ENCODE measurements at regions not wholly inside any gene's neighbourhood (a gene's known extent, or its start where the extent isn't known, plus 50 kb on each side); places are given as distances from the start of the nearest gene placed in this dataset.

DNA sequence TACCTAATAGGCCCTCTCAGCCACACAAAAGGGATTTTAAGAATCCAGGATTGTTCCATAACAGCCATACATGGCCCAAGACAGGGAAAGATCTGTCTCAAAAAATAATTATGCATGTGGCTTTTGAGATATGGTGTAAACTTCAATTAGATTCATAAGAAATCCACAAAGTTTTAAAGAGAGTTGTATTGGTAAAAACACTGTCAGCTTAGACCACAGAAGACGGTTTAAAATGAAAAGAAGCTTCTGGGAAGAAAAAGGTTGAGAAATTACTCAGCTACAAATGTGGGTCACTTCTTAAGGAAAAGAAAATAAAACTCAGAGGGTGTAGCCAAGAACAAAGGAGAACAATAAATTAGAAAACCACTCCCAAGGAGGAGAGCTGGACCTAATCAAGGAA lies 191.4 kb downstream of the KIF26A start:
- Histone ChIP-seq H3K4me1 (ENCODE audit: control insufficient read depth, insufficient read depth, low read length) (no peaks in the 10 kb centered on the region), H3K9ac (ENCODE audit: low read length in 2 of 2) (no peak overlapping the region), H3K27me3 (ENCODE audit: control insufficient read depth in 1 of 2, insufficient read depth in 2 of 2, low read length in 2 of 2) (peaks cover 2% of the 10 kb centered on the region in 2 donors), H3K36me3 (ENCODE audit: control insufficient read depth in 2 of 2, insufficient read depth in 2 of 2, low read length in 2 of 2) (no peaks in the 10 kb centered on the region), H3K27ac (ENCODE audit: low read length) (no peak overlapping the region), H3K9me3 (ENCODE audit: control insufficient read depth in 2 of 2, low read length in 2 of 2) (peaks cover 3 to 18% of the 10 kb centered on the region in 2 donors), H3K4me3 (ENCODE audit: low read length in 2 of 2) (no peak overlapping the region)

DNA sequence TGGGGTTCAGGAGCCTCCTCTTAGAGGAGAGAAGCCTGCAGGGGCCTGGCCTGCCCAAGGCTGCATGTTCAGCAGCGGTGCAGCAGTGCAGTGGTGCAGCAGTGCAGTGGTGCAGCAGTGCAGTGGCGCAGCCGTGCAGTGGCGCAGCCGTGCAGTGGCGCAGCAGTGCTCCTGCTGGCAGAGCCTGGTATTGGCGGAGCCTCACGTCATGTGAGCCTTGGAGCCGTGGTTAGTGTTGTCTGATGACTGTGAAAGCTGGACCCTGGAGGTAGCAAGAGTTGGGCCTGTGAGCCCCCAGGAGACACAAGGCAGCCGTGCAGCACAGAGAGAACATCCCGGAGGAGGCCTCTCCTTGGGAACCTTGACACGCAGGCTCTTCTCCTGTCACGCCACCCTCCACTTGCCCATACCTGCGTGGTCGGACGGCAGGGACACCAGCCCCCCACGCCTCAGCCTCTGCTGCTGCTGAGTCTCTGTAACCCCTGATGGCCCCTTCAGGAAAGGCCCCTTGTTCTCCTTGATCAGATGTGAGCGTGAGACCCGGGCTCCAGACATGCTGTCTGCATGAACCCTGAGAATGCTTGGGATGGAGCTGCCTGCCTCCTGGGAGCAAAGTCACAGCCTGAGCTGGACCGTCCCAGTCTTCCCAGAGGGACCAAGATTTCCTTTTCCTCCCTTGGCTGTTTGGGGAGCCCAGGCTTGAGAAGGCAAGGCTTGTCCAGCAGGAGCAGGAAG lies 193.7 kb downstream of the KIF26A start:
- Histone ChIP-seq H3K36me3 (ENCODE audit: control insufficient read depth in 2 of 2, insufficient read depth in 2 of 2, low read length in 2 of 2) (no peaks in the 10 kb centered on the region), H3K4me3 (ENCODE audit: low read length in 2 of 2) (no peak overlapping the region), H3K27ac (ENCODE audit: low read length) (no peak overlapping the region), H3K4me1 (ENCODE audit: control insufficient read depth, insufficient read depth, low read length) (no peaks in the 10 kb centered on the region), H3K27me3 (ENCODE audit: control insufficient read depth in 1 of 2, insufficient read depth in 2 of 2, low read length in 2 of 2) (peaks cover 2 to 4% of the 10 kb centered on the region in 2 donors), H3K9me3 (ENCODE audit: control insufficient read depth in 2 of 2, low read length in 2 of 2) (peaks cover 0 to 18% of the 10 kb centered on the region in 2 donors), H3K9ac (ENCODE audit: low read length in 2 of 2) (no peak overlapping the region)

DNA sequence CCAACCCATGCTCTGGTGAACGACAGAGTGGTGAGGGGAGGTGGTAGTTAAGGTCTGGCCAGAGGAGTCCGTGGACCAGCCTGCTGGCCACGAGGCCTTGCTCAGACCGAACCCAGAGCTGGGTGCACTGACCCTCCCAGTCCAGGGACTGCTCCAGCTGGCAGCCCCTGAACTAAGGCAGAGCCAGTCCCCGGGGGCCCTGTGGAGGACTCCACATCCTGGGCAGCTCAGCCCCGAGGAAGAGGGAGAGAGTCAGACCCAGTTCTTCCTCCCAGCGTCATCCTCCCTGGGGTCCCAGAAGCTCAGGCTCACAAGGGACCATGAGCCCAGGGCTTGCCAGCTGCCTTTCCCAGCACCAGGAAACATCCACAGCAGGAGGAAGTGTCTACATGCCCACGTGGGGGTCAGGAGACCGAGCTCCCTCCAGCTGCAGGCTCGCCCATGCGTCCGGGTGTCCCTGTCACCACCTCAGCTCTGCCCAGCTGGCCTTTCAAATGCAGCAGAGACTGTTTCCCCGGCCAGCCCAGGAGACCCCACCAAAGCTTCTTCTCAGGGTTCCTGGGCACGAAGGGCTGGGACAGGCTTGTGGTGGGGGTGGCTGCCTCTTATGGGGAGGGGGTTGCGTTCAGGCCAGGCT lies 194.4 kb downstream of the KIF26A start:
- peaks cover 0 to 21% of the 10 kb centered on the region in 2 donors for H3K9me3 ChIP-seq (ENCODE audit: control insufficient read depth in 2 of 2, low read length in 2 of 2)
- H3K27ac ChIP-seq (ENCODE audit: low read length): no peak overlapping the region
- H3K9ac ChIP-seq (ENCODE audit: low read length in 2 of 2): no peak overlapping the region
- no peaks in the 10 kb centered on the region for H3K36me3 ChIP-seq (ENCODE audit: control insufficient read depth in 2 of 2, insufficient read depth in 2 of 2, low read length in 2 of 2)
- peaks cover 2 to 6% of the 10 kb centered on the region in 2 donors for H3K27me3 ChIP-seq (ENCODE audit: control insufficient read depth in 1 of 2, insufficient read depth in 2 of 2, low read length in 2 of 2)
- no peak overlapping the region for H3K4me3 ChIP-seq (ENCODE audit: low read length in 2 of 2)
- no peaks in the 10 kb centered on the region for H3K4me1 ChIP-seq (ENCODE audit: control insufficient read depth, insufficient read depth, low read length)

DNA sequence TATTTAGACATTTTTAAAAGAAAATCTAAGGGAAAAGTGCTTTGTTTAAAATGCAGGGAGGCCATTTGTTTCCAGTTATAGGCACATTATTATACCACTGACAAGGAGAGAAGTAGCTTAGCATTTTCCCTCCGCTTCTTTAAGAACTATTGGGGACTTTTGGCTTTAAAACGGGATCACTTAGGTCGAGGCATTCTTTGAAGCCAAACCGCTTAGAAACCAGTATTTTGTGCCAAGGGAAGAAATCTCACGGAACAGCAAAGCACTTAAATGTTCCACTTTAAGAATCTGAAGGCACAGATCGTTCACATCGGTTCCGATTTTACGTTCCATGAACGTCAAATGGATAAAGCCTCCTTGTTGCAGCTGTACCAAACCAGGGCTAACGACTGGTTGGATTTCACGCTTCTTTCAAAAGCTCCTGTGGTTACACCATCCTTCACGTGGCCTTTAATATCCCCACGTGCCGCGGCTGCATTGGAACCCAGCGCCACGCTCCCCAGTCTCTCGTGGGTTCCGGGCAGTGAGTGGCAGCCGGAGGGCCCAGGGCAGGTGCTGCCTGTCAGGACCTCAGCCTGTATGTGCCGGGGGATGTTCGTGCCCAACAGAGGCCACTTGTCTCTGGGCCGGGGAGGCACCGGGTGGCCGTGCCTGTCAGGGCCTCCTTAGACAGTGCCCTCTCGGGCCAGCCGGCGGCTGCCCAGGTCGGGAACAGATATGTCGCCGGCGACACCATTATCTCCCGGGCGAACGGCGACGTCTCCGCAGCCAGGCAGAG lies 195.4 kb downstream of the KIF26A start:
- Histone ChIP-seq H3K4me3 (ENCODE audit: low read length in 2 of 2) (no peak overlapping the region), H3K4me1 (ENCODE audit: control insufficient read depth, insufficient read depth, low read length) (no peaks in the 10 kb centered on the region), H3K9ac (ENCODE audit: low read length in 2 of 2) (no peak overlapping the region), H3K36me3 (ENCODE audit: control insufficient read depth in 2 of 2, insufficient read depth in 2 of 2, low read length in 2 of 2) (no peaks in the 10 kb centered on the region), H3K9me3 (ENCODE audit: control insufficient read depth in 2 of 2, low read length in 2 of 2) (peaks cover 5 to 15% of the 10 kb centered on the region in 2 donors), H3K27me3 (ENCODE audit: control insufficient read depth in 1 of 2, insufficient read depth in 2 of 2, low read length in 2 of 2) (peaks cover 2 to 6% of the 10 kb centered on the region in 2 donors), H3K27ac (ENCODE audit: low read length) (no peak overlapping the region)

DNA sequence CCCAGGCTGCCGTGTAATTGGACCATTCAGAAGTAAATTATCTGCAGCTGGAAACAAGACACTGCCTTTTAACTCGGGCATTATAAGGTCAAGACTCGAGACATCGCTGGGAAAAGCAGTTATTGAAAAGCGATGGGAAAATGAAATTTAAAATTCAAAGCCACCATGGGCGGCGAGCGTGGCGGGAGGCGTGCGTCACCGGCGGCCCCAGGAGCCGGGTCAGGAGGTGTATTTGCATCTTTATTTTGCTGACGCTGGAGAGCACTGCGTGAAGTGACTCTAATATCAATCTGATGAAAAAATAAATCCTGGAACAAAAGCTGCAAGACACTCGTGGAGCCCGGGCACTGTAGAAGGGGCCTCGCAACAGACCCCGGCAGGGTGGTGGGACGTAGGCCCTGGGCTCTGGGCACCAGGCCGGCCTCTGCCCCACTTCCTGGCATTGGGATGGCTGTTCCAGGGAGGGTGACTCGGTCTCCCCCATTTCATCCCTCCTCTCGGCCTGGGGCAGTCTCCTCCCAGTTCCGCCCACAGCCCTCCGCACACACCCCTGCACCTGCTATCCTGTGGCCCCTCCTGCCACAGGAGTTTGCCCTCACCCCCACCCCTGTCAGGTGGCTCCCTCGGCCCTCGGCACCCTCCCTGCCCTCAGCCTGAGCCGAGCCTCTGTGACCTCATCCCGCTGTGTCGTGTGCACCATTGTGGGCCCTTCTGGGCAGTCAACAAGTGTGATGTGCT lies 196.2 kb downstream of the KIF26A start:
- Histone ChIP-seq H3K4me1 (ENCODE audit: control insufficient read depth, insufficient read depth, low read length) (no peaks in the 10 kb centered on the region), H3K4me3 (ENCODE audit: low read length in 2 of 2) (no peak overlapping the region), H3K9ac (ENCODE audit: low read length in 2 of 2) (no peak overlapping the region), H3K9me3 (ENCODE audit: control insufficient read depth in 2 of 2, low read length in 2 of 2) (peaks cover 7 to 15% of the 10 kb centered on the region in 2 donors), H3K27ac (ENCODE audit: low read length) (no peak overlapping the region), H3K27me3 (ENCODE audit: control insufficient read depth in 1 of 2, insufficient read depth in 2 of 2, low read length in 2 of 2) (peaks cover 2 to 6% of the 10 kb centered on the region in 2 donors), H3K36me3 (ENCODE audit: control insufficient read depth in 2 of 2, insufficient read depth in 2 of 2, low read length in 2 of 2) (no peaks in the 10 kb centered on the region)

DNA sequence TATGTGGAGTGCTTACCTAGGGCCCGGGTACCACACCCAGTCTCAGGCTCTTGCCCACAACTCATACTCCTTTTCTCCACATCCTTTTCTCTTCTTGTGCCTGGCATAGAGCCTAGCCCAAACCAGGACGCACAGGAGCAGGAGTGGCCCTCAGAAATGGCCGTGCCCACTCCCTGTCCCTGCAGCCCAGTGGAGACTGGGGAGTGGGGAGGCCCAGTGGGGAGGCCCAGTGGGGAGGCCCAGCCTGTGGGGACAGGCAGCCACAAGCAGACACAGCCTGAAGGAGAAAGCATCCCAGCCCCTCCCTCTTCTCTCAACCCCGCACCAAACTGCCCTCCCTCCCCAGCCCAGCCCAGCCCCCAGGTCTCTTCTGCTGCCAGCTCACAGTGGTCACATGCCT lies 196.8 kb downstream of the KIF26A start:
- no peaks in the 10 kb centered on the region for H3K4me1 ChIP-seq (ENCODE audit: control insufficient read depth, insufficient read depth, low read length)
- no peak overlapping the region for H3K9ac ChIP-seq (ENCODE audit: low read length in 2 of 2)
- H3K9me3 ChIP-seq (ENCODE audit: control insufficient read depth in 2 of 2, low read length in 2 of 2): peaks cover 7 to 12% of the 10 kb centered on the region in 2 donors
- H3K36me3 ChIP-seq (ENCODE audit: control insufficient read depth in 2 of 2, insufficient read depth in 2 of 2, low read length in 2 of 2): no peaks in the 10 kb centered on the region
- H3K27ac ChIP-seq (ENCODE audit: low read length): no peak overlapping the region
- H3K27me3 ChIP-seq (ENCODE audit: control insufficient read depth in 1 of 2, insufficient read depth in 2 of 2, low read length in 2 of 2): peaks cover 2 to 6% of the 10 kb centered on the region in 2 donors
- H3K4me3 ChIP-seq (ENCODE audit: low read length in 2 of 2): no peak overlapping the region

DNA sequence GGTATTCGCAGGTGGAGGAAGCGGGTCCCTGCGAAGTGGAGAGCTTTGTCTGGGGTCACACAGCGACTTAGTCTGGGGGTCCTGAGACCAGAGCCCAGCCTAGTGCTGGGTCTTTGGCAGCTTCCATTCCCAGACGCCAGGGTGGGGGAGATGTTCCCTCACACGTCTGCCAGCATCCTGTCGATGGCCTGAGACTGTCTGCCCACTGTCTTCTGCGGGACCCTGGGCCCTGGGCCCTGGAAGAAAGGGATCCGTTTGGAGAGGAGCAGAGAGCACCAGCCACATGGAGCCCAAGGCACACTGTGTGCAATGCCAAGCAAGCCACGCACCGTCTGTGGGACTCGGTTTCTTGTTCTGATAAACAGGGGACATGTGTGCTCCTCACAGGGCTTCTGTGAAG lies 197.2 kb downstream of the KIF26A start:
- no peaks in the 10 kb centered on the region for H3K4me1 ChIP-seq (ENCODE audit: control insufficient read depth, insufficient read depth, low read length)
- peaks cover 2 to 6% of the 10 kb centered on the region in 2 donors for H3K27me3 ChIP-seq (ENCODE audit: control insufficient read depth in 1 of 2, insufficient read depth in 2 of 2, low read length in 2 of 2)
- no peaks in the 10 kb centered on the region for H3K36me3 ChIP-seq (ENCODE audit: control insufficient read depth in 2 of 2, insufficient read depth in 2 of 2, low read length in 2 of 2)
- no peak overlapping the region for H3K27ac ChIP-seq (ENCODE audit: low read length)
- H3K9me3 ChIP-seq (ENCODE audit: control insufficient read depth in 2 of 2, low read length in 2 of 2): peaks cover 7 to 12% of the 10 kb centered on the region in 2 donors
- H3K4me3 ChIP-seq (ENCODE audit: low read length in 2 of 2): no peak overlapping the region
- no peak overlapping the region for H3K9ac ChIP-seq (ENCODE audit: low read length in 2 of 2)

DNA sequence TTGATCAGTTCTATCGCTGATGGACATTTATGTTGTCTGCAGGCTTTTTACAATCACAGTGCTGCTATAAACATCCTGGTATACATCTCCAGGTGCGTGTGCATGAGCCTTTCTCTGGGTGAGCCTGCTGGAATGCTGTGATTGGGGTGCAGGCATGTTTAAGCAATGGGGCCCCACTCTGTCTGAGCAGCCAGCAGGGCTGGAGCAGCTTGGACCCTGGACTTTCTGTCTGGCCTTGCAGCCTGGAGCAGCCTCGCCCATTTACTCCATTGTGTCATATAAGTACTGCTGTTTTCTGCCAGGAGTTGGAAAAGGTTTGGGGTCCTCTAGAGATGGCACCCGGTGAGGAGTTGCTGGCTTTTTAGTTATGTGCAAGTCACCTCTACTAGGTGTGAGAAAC lies 199.0 kb downstream of the KIF26A start:
- Histone ChIP-seq H3K36me3 (ENCODE audit: control insufficient read depth in 2 of 2, insufficient read depth in 2 of 2, low read length in 2 of 2) (no peaks in the 10 kb centered on the region), H3K4me3 (ENCODE audit: low read length in 2 of 2) (no peak overlapping the region), H3K27me3 (ENCODE audit: control insufficient read depth in 1 of 2, insufficient read depth in 2 of 2, low read length in 2 of 2) (peaks cover 2 to 6% of the 10 kb centered on the region in 2 donors), H3K27ac (ENCODE audit: low read length) (no peak overlapping the region), H3K4me1 (ENCODE audit: control insufficient read depth, insufficient read depth, low read length) (no peaks in the 10 kb centered on the region), H3K9me3 (ENCODE audit: control insufficient read depth in 2 of 2, low read length in 2 of 2) (peaks cover 4 to 7% of the 10 kb centered on the region in 2 donors), H3K9ac (ENCODE audit: low read length in 2 of 2) (no peak overlapping the region)

DNA sequence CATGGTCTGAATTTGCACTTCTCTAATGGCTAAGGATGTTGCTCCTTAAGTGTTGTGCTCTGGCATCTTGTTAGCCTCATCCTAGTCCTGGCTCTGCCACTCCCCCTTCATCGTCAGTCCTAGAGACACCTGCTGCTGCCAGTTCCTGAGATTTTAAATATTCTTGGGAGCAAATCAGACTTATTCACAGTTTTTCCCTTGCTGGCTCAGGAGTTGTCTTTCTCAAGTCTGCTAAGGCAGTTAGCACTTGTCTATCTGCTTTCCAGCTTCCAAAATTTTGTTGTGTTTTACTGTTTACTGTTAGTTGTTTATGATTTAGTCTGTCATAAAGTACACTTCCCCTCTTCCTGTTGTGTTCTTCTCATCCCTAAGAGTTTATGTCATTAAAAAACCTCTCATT lies 201.0 kb downstream of the KIF26A start:
- Histone ChIP-seq H3K9ac (ENCODE audit: low read length in 2 of 2) (no peak overlapping the region), H3K27ac (ENCODE audit: low read length) (no peak overlapping the region), H3K4me1 (ENCODE audit: control insufficient read depth, insufficient read depth, low read length) (no peaks in the 10 kb centered on the region), H3K27me3 (ENCODE audit: control insufficient read depth in 1 of 2, insufficient read depth in 2 of 2, low read length in 2 of 2) (peaks cover 5 to 14% of the 10 kb centered on the region in 2 donors), H3K4me3 (ENCODE audit: low read length in 2 of 2) (no peak overlapping the region), H3K36me3 (ENCODE audit: control insufficient read depth in 2 of 2, insufficient read depth in 2 of 2, low read length in 2 of 2) (no peaks in the 10 kb centered on the region), H3K9me3 (ENCODE audit: control insufficient read depth in 2 of 2, low read length in 2 of 2) (peaks cover 4 to 7% of the 10 kb centered on the region in 2 donors)

DNA sequence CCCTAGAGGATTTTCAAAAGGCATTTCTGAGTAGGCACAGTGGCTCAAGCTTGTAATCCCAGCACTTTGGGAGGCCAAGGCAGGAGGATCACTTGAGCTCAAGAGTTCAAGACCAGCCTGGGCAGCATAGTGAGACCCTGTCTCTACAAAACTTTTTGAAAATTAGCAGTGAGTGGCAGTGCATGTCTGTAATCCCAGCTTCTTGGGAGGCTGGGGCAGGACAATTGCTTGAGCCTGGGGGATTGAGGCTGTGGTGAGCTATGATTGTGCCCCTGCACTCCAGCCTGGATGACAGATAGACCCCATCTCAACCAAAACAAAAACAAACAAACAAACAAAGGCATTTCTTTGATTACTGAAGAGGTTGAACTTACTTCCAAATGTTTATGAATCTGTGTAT lies 201.4 kb downstream of the KIF26A start:
- Histone ChIP-seq H3K27me3 (ENCODE audit: control insufficient read depth in 1 of 2, insufficient read depth in 2 of 2, low read length in 2 of 2) (peaks cover 2 to 17% of the 10 kb centered on the region in 2 donors), H3K4me3 (ENCODE audit: low read length in 2 of 2) (no peak overlapping the region), H3K9ac (ENCODE audit: low read length in 2 of 2) (no peak overlapping the region), H3K27ac (ENCODE audit: low read length) (no peak overlapping the region), H3K9me3 (ENCODE audit: control insufficient read depth in 2 of 2, low read length in 2 of 2) (peaks cover 4 to 7% of the 10 kb centered on the region in 2 donors), H3K36me3 (ENCODE audit: control insufficient read depth in 2 of 2, insufficient read depth in 2 of 2, low read length in 2 of 2) (no peaks in the 10 kb centered on the region), H3K4me1 (ENCODE audit: control insufficient read depth, insufficient read depth, low read length) (no peaks in the 10 kb centered on the region)

Data from stomach smooth muscle (tissue), 2 donors.